B cell (primary cell): ENCODE measurements at regions not wholly inside any gene's neighbourhood (a gene's known extent, or its start where the extent isn't known, plus 50 kb on each side); places are given as distances from the start of the nearest gene placed in this dataset.

Experiments
- ATAC-seq: fragments of 200-7000 bp; cut with Tn5 transposase; one replicate; pipeline ENCODE4 v1.10.0; 2021; ENCODE audit warnings: low read depth, mild to moderate bottlenecking, moderate number of reproducible peaks, moderate library complexity
- CTCF ChIA-PET: fragments of 350-600 bp; sonication (Branson Sonifier 250); formaldehyde crosslinking; loops from one replicate; lab custom pipeline; 2021; ENCODE audit warnings: antibody characterized with exemption, inconsistent platforms; lab: Charles Lee
- POLR2A ChIA-PET: fragments of 350-600 bp; sonication (Branson Sonifier 250); formaldehyde crosslinking; loops from one replicate; lab custom pipeline; 2021; ENCODE audit warnings: antibody characterized with exemption; lab: Charles Lee
- DNase-seq: peaks from one replicate; pipeline ENCODE4 v3.0.0; 2013
- H2AFZ ChIP-seq: 2 replicates; pipeline ENCODE4 v1.6.1; 2012; ENCODE audit warnings: mild to moderate bottlenecking, low read depth, low read length; ENCODE audit not compliant: insufficient read depth, poor library complexity, severe bottlenecking
- H3K27ac ChIP-seq, 2 donors: 1 replicate in 1 of 2; 2 replicates in 1 of 2; pipeline ENCODE4 v1.5.1; 2012 to 2013; ENCODE audit warnings: low read length in 2 of 2, mild to moderate bottlenecking in 2 of 2, moderate library complexity in 1 of 2
- H3K27me3 ChIP-seq, 4 experiments: fragments of 200-600 bp in 1 of 4; sonication (generic) in 1 of 4; replicated peaks in 1 of 4; 1 replicate in 2 of 4; 2 replicates in 2 of 4; pipeline versions ENCODE4 v1.6.1 to v1.7.0; 2013 to 2016; ENCODE audit warnings: low read length in 3 of 4, mild to moderate bottlenecking in 2 of 4, mixed read lengths in 1 of 4, moderate library complexity in 1 of 4; ENCODE audit not compliant: insufficient read depth in 4 of 4, control insufficient read depth in 3 of 4; ENCODE audit errors: control extremely low read depth in 1 of 4
- H3K36me3 ChIP-seq, 2 experiments: replicated peaks in 1 of 2; 1 replicate in 1 of 2; 2 replicates in 1 of 2; pipeline versions ENCODE4 v1.6.1 to v1.7.1; 2013; ENCODE audit warnings: low read length in 1 of 2; ENCODE audit not compliant: insufficient read depth in 2 of 2, control insufficient read depth in 1 of 2; ENCODE audit errors: control extremely low read depth in 1 of 2, extremely low read depth in 1 of 2
- H3K4me1 ChIP-seq, 2 donors: fragments of 200-600 bp in 1 of 2; sonication (generic) in 1 of 2; 1 replicate in 1 of 2; 2 replicates in 1 of 2; pipeline versions ENCODE4 v1.5.1 to v1.6.1; 2013 to 2017; ENCODE audit warnings: low read length in 2 of 2; ENCODE audit not compliant: control insufficient read depth in 2 of 2, insufficient read depth in 2 of 2
- H3K4me2 ChIP-seq: replicated peaks from 2 replicates; pipeline ENCODE3; 2012; ENCODE audit warnings: mild to moderate bottlenecking, low read depth, low read length; ENCODE audit not compliant: poor library complexity, severe bottlenecking
- H3K4me3 ChIP-seq, 5 experiments: fragments of 200-600 bp in 1 of 5; sonication (generic) in 1 of 5; 1 replicate in 3 of 5; 2 replicates in 2 of 5; pipeline versions ENCODE4 v1.5.1 to v1.7.0; 2011 to 2016; ENCODE audit warnings: low read length in 4 of 5, mild to moderate bottlenecking in 4 of 5, low read depth in 2 of 5, control low read depth in 1 of 5, moderate library complexity in 1 of 5; ENCODE audit not compliant: insufficient read depth in 1 of 5; ENCODE audit errors: control extremely low read depth in 1 of 5, extremely low read depth in 1 of 5
- H3K79me2 ChIP-seq: fragments of 200-600 bp; sonication (generic); one replicate; pipeline ENCODE4 v1.6.0; 2016; ENCODE audit warnings: low read length; ENCODE audit not compliant: control insufficient read depth, insufficient read depth
- H3K9ac ChIP-seq: fragments of 200-600 bp; sonication (generic); 2 replicates; pipeline ENCODE4 v1.6.1; 2017; ENCODE audit warnings: mild to moderate bottlenecking, low read length, moderate library complexity
- H3K9me3 ChIP-seq, 3 donors: one replicate each; pipeline versions ENCODE4 v1.6.1 to v1.7.1; 2013; ENCODE audit warnings: low read length in 2 of 3; ENCODE audit not compliant: control insufficient read depth in 2 of 3, insufficient read depth in 1 of 3; ENCODE audit errors: control extremely low read depth in 1 of 3
- H4K20me1 ChIP-seq: 2 replicates; pipeline ENCODE4 v1.6.0; 2012; ENCODE audit warnings: mild to moderate bottlenecking, low read length; ENCODE audit not compliant: insufficient read depth, control insufficient read depth, poor library complexity, severe bottlenecking
- H3K27ac Mint-ChIP-seq: one replicate; pipeline ENCODE4 v1.8.0; 2021; ENCODE audit warnings: mixed read lengths
- H3K27me3 Mint-ChIP-seq: one replicate; pipeline ENCODE4 v1.8.0; 2021; ENCODE audit warnings: mixed read lengths
- H3K4me1 Mint-ChIP-seq: one replicate; pipeline ENCODE4 v1.8.0; 2021; ENCODE audit warnings: mixed read lengths
- H3K4me3 Mint-ChIP-seq: one replicate; pipeline ENCODE4 v1.8.0; 2021; ENCODE audit warnings: mixed read lengths
- H3K9me3 Mint-ChIP-seq: one replicate; pipeline ENCODE4 v1.8.0; 2022; ENCODE audit warnings: mixed read lengths; ENCODE audit not compliant: insufficient read depth
- CTCF ChIP-seq: fragments of 200-600 bp; IDR thresholded peaks from one replicate; pipeline ENCODE4 v1.8.0; 2022; ENCODE audit warnings: antibody characterized with exemption, mild to moderate bottlenecking
- EZH2 ChIP-seq: IDR thresholded peaks from 2 replicates; pipeline ENCODE4 v1.6.1; 2012; ENCODE audit warnings: borderline replicate concordance, low read depth, mild to moderate bottlenecking, moderate library complexity, low read length; ENCODE audit not compliant: insufficient read depth, poor library complexity, severe bottlenecking
- WGBS: methylation state at CpG from one replicate; pipeline ENCODE4 v1.1.5; 2013; ENCODE audit warnings: missing lambda C conversion rate; ENCODE audit not compliant: insufficient coverage; 5-methylcytosine and 5-hydroxymethylcytosine counted together
- intact Hi-C: fragments of 100-400 bp; cut with micrococcal nuclease; formaldehyde crosslinking; loops from one replicate; pipeline ENCODE4 v1.10.0; 2022

- Histone ChIP-seq H3K4me3 (no peak overlapping the region), H3K27me3 (peaks cover 0 to 2% (median 0%) of the 10 kb centered on the region in 4 experiments), H2AFZ (no peak overlapping the region), H3K9me3 (no peaks in the 10 kb centered on the region), H3K9ac (no peak overlapping the region), H3K36me3 (no peaks in the 10 kb centered on the region), H3K4me1 (no peaks in the 10 kb centered on the region), H4K20me1 (no peaks in the 10 kb centered on the region), H3K27ac (no peak overlapping the region), H3K4me2 (no peak overlapping the region), H3K79me2 (no peaks in the 10 kb centered on the region)
- no peak overlapping the region for H3K27ac Mint-ChIP-seq
- no peak for ATAC-seq
- H3K4me3 Mint-ChIP-seq, result no peak overlapping the region
- WGBS, result 60% methylated on average over 2 of the region's 3 CpGs
- H3K9me3 Mint-ChIP-seq, result no peaks in the 10 kb centered on the region
- POLR2A ChIA-PET, result no interaction called here
- TF ChIP-seq CTCF, result no peak
- TF ChIP-seq EZH2, result no peak
- H3K4me1 Mint-ChIP-seq, result no peaks in the 10 kb centered on the region
- DNase-seq, result no peak
- intact Hi-C loops, result no loop called here
- CTCF ChIA-PET, result no interaction called here
- H3K27me3 Mint-ChIP-seq, result no peaks in the 10 kb centered on the region
Measured at GRCh38 chr3:159619341-159619885, 369.2 kb upstream of the IL12A start.

- no CpG with 5 or more reads among the region's 1 CpG for WGBS
- Histone ChIP-seq H3K4me2 (no peak overlapping the region), H3K79me2 (no peaks in the 10 kb centered on the region), H3K4me1 (no peaks in the 10 kb centered on the region), H3K9me3 (no peaks in the 10 kb centered on the region), H3K4me3 (no peak overlapping the region), H2AFZ (no peak overlapping the region), H3K9ac (no peak overlapping the region), H3K27me3 (peaks cover 0 to 2% (median 0%) of the 10 kb centered on the region in 4 experiments), H3K27ac (no peak overlapping the region), H4K20me1 (no peaks in the 10 kb centered on the region), H3K36me3 (no peaks in the 10 kb centered on the region)
- intact Hi-C loops, result no loop called here
- no peak overlapping the region for H3K4me3 Mint-ChIP-seq
- H3K9me3 Mint-ChIP-seq, result no peaks in the 10 kb centered on the region
- H3K27me3 Mint-ChIP-seq, result no peaks in the 10 kb centered on the region
- H3K4me1 Mint-ChIP-seq, result no peaks in the 10 kb centered on the region
- DNase-seq (no peak), ATAC-seq (no peak)
- no peak overlapping the region for H3K27ac Mint-ChIP-seq
- ChIA-PET POLR2A (no interaction called here), CTCF (no interaction called here)
- no peak for TF ChIP-seq CTCF
- no peak for TF ChIP-seq EZH2
Measured at GRCh38 chr3:159620281-159620680, 368.4 kb upstream of the IL12A start.
